Progenitor cell of endocrine pancreas (in vitro differentiated cells): ENCODE measurements at regions not wholly inside any gene's neighbourhood (a gene's known extent, or its start where the extent isn't known, plus 50 kb on each side); places are given as distances from the start of the nearest gene placed in this dataset.
"Not testable (repeated sequence)": the region's sequence is repeated elsewhere in the genome, so short reads cannot be mapped to it uniquely, and the experiment has no call there.

ENCODE experiments used
- DNase-seq: peaks from one replicate; pipeline ENCODE4 v3.0.0; 2021; ENCODE audit warnings: low spot score; ENCODE audit not compliant: unreplicated experiment
- H3K27ac Mint-ChIP-seq: 2 replicates; pipeline ENCODE4 v1.8.0; 2021; ENCODE audit warnings: mild to moderate bottlenecking, moderate library complexity, mixed read lengths
- H3K27me3 Mint-ChIP-seq: 2 replicates; pipeline ENCODE4 v1.8.0; 2021; ENCODE audit warnings: mixed read lengths
- H3K36me3 Mint-ChIP-seq: 2 replicates; pipeline ENCODE4 v1.8.0; 2022; ENCODE audit warnings: mixed read lengths; ENCODE audit not compliant: insufficient read depth
- H3K4me1 Mint-ChIP-seq: 2 replicates; pipeline ENCODE4 v1.8.0; 2021; ENCODE audit warnings: low read depth, mixed read lengths
- H3K4me3 Mint-ChIP-seq: 2 replicates; pipeline ENCODE4 v1.8.0; 2021; ENCODE audit warnings: low read depth, mild to moderate bottlenecking, moderate library complexity, mixed read lengths
- H3K9me3 Mint-ChIP-seq: 2 replicates; pipeline ENCODE4 v1.8.0; 2021; ENCODE audit warnings: low read depth, mixed read lengths
- TF ChIP-seq, protein P1 (sequence below): fragments of 200-600 bp; sonication (generic); IDR thresholded peaks from one replicate; pipeline ENCODE4 v1.5.0; 2021; ENCODE audit warnings: antibody characterized with exemption, mild to moderate bottlenecking; ENCODE audit not compliant: unreplicated experiment

- no peak overlapping the region for H3K27ac Mint-ChIP-seq
- DNase-seq: no peak
- no peak overlapping the region for H3K4me3 Mint-ChIP-seq
- H3K9me3 Mint-ChIP-seq: peaks cover 4% of the 10 kb centered on the region
- TF ChIP-seq, protein P1, sequence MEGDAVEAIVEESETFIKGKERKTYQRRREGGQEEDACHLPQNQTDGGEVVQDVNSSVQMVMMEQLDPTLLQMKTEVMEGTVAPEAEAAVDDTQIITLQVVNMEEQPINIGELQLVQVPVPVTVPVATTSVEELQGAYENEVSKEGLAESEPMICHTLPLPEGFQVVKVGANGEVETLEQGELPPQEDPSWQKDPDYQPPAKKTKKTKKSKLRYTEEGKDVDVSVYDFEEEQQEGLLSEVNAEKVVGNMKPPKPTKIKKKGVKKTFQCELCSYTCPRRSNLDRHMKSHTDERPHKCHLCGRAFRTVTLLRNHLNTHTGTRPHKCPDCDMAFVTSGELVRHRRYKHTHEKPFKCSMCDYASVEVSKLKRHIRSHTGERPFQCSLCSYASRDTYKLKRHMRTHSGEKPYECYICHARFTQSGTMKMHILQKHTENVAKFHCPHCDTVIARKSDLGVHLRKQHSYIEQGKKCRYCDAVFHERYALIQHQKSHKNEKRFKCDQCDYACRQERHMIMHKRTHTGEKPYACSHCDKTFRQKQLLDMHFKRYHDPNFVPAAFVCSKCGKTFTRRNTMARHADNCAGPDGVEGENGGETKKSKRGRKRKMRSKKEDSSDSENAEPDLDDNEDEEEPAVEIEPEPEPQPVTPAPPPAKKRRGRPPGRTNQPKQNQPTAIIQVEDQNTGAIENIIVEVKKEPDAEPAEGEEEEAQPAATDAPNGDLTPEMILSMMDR: no peak
- H3K27me3 Mint-ChIP-seq: no peaks in the 10 kb centered on the region
- H3K36me3 Mint-ChIP-seq: no peaks in the 10 kb centered on the region
- peaks cover 4% of the 10 kb centered on the region for H3K4me1 Mint-ChIP-seq
Measured at GRCh38 chr1:182229451-182229850, 162.1 kb downstream of the GLUL start.

DNA sequence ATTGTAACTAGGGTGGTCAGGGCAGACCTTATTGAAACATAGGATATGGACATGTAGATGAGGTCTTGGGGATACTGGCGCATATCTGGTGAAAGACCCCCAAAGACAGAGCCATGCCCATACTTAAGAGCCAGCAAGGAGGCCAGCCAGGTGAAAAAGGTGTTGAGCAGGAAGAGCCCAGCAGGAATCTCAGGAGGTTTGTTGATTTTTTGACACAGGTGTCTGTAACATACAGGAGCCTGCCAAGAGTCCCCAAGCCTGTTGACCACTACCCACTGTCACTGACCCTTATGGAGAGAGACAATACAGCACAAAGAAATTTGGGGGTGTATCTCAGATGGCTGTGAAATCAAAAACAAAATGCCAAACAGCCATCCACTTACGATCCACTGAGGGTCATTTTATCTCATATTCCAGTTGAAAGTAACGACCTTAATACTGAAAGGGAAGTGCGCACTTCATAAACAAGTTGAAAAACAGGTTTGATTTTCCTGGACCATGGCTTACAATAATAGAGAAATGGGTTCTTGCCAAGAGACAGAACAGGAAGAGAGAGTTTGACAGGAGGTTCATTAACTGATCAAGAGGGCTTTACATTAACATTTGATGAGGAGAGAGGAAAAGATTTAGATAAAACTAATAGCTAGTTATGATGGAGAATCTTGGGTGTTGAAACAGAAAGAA, 163.6 kb downstream of the GLUL start:
- H3K4me1 Mint-ChIP-seq: peaks cover 4% of the 10 kb centered on the region
- no peak overlapping the region for H3K27ac Mint-ChIP-seq
- no peaks in the 10 kb centered on the region for H3K27me3 Mint-ChIP-seq
- no peak overlapping the region for H3K4me3 Mint-ChIP-seq
- TF ChIP-seq, protein P1: no peak
- H3K9me3 Mint-ChIP-seq: peaks cover 17% of the 10 kb centered on the region
- H3K36me3 Mint-ChIP-seq: no peaks in the 10 kb centered on the region
- DNase-seq: no peak

GRCh38 chr1:182226618-182227017, 165.0 kb downstream of the GLUL start:
- peaks cover 2% of the 10 kb centered on the region for H3K36me3 Mint-ChIP-seq
- DNase-seq: no peak
- H3K4me1 Mint-ChIP-seq: peaks cover 4% of the 10 kb centered on the region
- peaks cover 24% of the 10 kb centered on the region for H3K9me3 Mint-ChIP-seq
- no peak overlapping the region for H3K27ac Mint-ChIP-seq
- no peaks in the 10 kb centered on the region for H3K27me3 Mint-ChIP-seq
- TF ChIP-seq, protein P1: no peak
- no peak overlapping the region for H3K4me3 Mint-ChIP-seq

DNA sequence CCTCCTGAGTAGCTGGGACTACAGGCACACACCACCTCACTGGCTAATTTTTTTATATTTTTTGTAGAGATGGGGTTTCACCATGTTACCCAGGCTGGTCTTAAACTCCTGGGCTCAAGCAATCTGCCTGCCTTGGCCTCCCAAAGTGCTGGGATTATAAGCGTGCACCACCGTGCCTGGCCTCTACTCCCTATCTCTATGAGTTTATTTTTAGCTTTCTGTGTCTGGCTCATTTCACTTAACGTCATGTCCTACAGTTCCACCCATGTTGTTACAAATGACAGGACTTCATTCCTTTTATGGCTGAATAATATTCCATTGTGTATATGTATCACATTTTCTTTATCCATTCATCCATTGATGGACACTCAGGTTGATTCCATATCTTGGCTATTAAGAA, 164.2 kb upstream of the ZNF648 start:
- not testable (repeated sequence) for H3K27ac Mint-ChIP-seq, H3K4me1 Mint-ChIP-seq, DNase-seq, H3K36me3 Mint-ChIP-seq, H3K4me3 Mint-ChIP-seq, H3K27me3 Mint-ChIP-seq
- H3K9me3 Mint-ChIP-seq: peaks cover 26% of the 10 kb centered on the region

GRCh38 chr1:182221990-182222389, 160.5 kb upstream of the ZNF648 start:
- H3K4me1 Mint-ChIP-seq, H3K27me3 Mint-ChIP-seq, H3K27ac Mint-ChIP-seq, DNase-seq, H3K4me3 Mint-ChIP-seq, H3K36me3 Mint-ChIP-seq: not testable (repeated sequence)
- H3K9me3 Mint-ChIP-seq: peaks cover 35% of the 10 kb centered on the region

- not testable (repeated sequence) for H3K4me3 Mint-ChIP-seq, H3K27me3 Mint-ChIP-seq, DNase-seq, H3K27ac Mint-ChIP-seq, H3K36me3 Mint-ChIP-seq, H3K4me1 Mint-ChIP-seq
- peaks cover 32% of the 10 kb centered on the region for H3K9me3 Mint-ChIP-seq
Measured at GRCh38 chr1:182221367-182221766, 159.9 kb upstream of the ZNF648 start.

- Mint-ChIP-seq H3K4me1 (peaks cover 10% of the 10 kb centered on the region), H3K9me3 (peaks cover 17% of the 10 kb centered on the region), H3K36me3 (peaks cover 9% of the 10 kb centered on the region), H3K4me3 (no peak overlapping the region), H3K27ac (peak overlapping the region; percentile 57), H3K27me3 (peaks cover 2% of the 10 kb centered on the region)
- DNase-seq: no peak
- TF ChIP-seq, protein P1: no peak
Measured at GRCh38 chr1:182217967-182218366, 156.5 kb upstream of the ZNF648 start.
